Activated CD4-positive, CD25-positive, alpha-beta regulatory T cell treated with anti-CD3 and anti-CD28 coated beads, Interleukin-2, amount 50 U/mL, for 24 hours (primary cell): ENCODE measurements at regions not wholly inside any gene's neighbourhood (a gene's known extent, or its start where the extent isn't known, plus 50 kb on each side); places are given as distances from the start of the nearest gene placed in this dataset.
"Not testable (repeated sequence)": the region's sequence is repeated elsewhere in the genome, so short reads cannot be mapped to it uniquely, and the experiment has no call there.

Experiments used
- ATAC-seq, 2 donors: fragments of 150-1000 bp; cut with Tn5 transposase; one replicate each; pipeline ENCODE4 v1.10.0; 2021; ENCODE audit warnings: mild to moderate bottlenecking in 1 of 2, moderate library complexity in 1 of 2

DNA sequence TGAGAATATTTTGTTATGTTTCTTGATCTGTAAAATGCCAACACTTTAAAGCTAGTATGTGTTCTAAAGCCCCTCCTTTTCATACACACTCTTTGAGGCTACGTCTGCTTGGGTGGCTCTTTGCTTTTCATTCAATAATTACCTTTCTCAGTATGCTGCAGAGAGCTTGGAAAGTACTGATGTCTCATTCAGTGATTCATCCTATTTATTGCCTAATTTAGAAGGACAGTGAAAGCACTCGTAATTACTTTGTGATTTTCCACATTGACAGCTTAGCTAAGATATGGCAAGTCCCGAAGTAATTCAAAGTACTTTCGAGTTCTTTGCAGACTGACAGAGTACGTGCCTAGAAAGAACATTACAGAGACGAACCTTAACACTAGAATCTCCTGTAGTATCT lies 57.2 kb downstream of the BMP15 start:
- no peak for ATAC-seq

DNA sequence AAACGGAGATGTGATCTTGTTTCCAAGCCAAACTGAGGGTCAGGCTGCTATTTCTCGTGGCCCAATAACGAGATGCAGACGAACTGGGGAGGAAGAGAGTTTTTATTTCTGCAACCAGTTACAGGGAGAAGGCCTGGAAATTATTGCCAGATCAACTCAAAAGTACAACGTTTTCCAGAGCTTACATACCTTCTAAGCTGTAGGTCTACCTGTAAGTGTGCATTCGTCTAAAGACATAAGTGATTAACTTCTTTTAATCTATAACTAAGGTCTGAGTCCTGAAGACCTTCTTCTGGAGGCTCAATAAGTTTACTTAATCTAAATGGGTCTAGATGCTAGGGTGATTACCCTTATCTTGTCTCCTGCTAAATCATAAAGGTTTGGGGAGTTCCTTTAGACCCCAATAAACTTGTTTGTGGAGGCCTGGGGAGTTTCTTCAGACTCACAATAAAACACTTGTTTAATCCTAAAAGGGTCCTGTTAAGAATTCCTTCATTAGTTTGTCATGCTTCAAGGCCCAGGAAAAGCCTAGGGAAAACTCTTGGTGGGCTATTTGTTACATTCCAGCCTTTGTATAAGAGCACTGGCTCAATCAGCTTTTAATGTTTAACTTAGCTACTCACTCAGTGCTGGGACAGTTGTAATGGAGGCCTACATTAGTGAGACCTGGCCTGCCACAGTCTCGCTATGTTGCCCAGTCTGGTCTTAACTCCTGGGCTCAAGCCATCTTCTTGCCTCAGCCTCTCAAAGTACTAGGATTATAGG lies 58.5 kb downstream of the BMP15 start:
- ATAC-seq: not testable (repeated sequence)

DNA sequence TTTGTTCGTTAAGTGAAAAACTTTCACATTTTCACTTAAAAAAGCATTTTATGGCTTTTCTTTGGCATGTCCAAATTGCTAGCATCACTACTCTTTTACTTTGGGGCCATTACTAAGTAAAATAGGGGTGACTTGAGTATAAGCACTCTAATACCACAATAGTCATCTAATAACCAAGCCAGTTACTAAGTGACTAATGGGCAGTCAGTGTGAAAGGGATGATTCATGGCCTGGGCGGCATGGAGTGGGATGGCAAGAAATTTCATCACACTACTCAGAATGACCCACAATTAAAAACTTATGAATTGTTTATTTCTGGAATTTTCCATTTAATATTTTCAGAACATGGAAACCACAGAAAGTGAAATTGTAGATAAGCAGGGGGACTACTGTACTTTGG lies 60.9 kb downstream of the BMP15 start:
- peak in 1 of 2 donors; percentile 27 for ATAC-seq

DNA sequence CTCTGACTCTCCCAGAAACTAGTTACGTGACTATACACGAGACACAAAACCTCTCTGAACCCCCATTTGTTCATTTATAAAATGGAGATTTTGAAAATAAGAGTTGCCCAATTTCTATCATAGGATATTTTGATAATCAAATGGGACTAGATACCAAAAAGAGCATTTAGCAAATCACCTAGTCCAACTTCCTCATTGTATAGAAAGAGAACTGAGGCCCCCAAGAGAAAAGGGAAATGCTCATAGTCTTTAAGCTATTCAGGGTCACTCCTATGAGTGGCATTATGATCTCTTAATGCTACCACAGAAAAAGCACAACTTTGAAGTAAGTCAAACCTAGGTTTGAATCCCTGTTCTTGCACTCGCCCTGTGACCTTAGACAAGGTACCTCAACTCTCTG lies 62.7 kb downstream of the BMP15 start:
- ATAC-seq: no peak

DNA sequence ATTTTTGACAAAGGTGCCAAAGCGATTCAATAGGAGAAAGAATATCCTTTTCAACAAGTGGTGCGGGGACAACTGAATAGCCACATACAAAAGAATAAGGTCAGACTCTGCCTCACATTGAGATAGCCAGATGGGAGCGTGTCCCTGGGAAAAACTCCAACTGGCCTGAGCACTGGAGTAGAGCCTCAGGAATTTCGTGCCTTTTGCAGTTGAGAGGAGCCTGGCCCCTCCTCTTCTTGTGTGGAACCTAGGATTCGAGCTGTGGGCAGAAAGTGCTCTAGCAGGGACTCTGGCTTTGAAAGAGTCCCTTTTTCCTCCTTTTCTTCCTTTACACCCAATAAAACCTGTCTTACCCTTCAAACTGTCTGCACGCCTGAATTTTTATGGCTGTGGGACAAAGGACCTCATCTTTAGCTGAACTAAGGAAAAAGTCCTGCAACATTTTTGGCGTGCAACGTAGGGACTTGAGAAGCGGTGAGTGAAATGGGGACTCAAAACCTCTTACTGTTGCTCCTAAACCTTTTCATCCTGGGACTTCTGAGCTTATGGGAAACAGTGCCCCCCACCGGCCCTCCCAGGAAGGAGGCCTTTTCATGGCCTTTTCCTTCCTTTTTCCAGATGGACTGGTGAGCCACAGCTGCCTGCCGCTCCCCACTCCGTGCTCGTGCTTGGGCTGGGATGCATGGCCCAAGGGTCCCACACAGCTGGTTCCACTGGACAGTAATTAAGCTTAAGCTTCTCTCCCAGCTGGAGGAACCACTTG lies 68.6 kb downstream of the BMP15 start:
- no peak for ATAC-seq

DNA sequence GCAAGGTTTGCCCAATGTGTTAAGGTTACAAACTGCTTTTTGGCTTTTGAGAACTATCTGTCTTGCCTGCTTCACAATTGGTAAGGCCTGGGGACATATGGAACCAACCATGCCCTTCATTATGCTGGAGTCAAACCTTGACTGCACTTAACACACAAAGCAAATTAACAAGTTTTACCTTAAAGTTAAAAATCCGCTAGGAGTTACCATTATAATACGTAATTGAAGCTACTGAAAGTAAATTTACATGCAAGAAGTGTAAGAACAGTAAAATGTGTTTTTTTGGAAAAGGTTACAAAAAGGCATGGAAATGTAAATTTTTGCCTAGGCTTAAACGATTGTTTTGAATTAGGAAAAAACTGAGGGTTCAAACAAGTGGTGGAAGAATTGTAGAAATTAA lies 69.7 kb downstream of the BMP15 start:
- no peak for ATAC-seq

DNA sequence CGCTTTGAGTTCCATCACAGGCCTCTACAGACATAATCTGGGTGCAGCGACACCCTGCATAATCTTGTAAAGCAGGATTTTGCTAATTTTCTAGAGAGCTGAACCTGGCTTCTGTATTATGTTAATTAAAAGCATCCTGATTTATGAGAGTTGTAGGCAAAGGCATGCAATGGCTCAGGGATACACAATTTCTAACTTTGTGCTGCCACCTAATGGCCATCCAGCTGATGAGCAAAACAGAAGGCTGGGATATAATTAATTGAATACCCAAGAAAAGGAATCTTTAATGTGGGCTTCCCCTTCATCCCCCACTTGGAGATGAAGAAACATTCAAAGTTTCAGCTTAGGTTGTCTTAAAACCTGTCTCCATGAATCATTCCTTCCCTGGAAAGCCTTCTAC lies 78.1 kb downstream of the BMP15 start:
- ATAC-seq: no peak

DNA sequence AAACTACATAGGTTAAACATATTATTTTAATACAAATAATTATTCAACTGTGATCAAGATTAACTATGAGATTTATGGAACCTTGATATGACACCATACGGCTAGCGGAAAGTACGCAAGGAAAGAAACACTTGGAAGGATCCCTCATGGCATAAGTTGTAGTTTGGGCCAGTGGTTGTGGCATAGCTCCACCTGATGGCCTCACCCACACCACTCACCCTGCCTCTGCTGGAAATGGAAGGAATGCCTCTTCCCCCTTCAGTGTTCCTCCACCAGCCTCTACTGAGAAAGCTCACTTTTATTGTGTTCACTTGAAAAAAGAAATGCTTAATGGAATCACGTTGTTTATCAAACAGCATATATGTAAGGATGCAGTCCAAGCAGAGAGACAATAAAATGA lies 86.4 kb downstream of the BMP15 start:
- ATAC-seq: no peak

DNA sequence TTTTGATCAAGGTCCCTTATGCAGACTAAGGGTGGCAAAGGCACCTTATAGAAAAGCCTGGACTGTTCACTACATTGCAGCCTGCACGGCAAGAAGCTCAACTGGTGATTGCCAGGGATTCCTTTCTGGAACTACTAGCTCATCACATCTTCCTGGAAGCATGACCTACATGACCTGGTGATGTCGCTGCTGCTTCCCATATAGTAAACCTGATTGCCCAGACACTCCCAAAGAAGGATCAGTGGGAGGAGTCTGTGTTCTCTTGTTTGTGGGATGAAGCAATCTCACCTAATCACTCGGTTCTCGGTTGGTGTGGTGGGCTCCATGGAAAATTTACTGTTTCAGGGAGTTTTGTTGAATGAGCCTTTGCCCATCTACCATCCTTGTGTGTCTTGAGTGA lies 89.8 kb downstream of the BMP15 start:
- not testable (repeated sequence) for ATAC-seq

DNA sequence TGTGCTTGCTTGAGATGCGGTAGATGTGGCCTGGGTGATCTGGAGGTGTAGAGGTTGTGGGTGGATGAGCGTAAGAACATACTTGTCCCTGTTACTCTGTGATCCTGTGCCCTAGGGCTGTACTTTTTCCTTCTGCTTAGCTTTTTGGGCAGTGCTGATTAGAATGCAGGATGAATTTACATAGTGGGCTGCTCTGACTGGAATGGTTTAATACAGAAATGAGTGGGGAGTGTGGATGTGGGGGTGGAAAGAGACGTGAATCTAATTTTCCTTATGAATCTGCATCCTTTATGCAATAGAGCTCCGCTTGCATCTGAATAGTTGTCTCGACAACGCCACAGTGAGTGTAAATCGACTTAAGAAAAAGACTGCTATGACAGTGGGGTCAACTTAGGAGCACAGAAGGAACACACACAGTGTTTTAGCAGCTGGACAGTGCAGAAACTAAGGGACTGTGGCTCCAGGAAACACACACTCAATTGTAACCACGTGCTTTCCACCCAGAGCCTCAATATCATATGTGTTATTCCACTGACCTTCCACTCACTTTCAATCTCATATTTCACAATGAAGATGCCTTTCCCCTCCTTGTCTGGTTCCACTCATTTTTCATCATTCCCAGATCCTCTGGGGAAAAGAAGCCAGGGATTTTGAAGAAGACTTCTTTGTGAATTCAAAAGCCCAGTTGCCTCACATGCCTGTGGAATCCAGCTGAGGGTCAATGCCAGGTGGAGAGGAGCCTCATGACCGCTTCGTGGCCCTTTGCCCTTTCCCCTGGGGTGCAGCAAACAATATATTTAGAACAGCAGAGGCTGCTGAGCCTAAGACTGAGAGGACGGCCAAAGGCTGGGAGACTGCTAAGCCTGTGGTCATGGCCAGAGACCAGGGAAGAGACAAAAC lies 91.4 kb downstream of the BMP15 start:
- not testable (repeated sequence) for ATAC-seq

DNA sequence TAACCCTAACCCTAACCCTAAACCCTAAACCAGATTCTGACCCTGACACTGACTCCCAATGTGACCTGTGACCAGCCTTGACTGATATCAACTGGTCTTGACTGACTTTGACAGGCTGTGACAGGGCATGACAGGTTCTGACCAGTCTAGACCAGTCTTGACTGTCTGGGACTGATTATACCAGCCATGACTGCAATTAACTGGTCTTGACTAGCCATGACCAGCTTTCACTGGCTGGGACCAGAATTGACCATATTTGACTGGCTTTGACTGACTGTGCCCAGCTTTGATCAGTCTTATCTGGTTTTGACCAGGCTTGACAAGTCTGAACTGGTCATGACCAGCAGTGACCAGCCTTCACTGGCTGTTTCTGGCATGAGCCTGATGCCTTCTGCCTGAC lies 95.5 kb downstream of the BMP15 start:
- no peak for ATAC-seq

DNA sequence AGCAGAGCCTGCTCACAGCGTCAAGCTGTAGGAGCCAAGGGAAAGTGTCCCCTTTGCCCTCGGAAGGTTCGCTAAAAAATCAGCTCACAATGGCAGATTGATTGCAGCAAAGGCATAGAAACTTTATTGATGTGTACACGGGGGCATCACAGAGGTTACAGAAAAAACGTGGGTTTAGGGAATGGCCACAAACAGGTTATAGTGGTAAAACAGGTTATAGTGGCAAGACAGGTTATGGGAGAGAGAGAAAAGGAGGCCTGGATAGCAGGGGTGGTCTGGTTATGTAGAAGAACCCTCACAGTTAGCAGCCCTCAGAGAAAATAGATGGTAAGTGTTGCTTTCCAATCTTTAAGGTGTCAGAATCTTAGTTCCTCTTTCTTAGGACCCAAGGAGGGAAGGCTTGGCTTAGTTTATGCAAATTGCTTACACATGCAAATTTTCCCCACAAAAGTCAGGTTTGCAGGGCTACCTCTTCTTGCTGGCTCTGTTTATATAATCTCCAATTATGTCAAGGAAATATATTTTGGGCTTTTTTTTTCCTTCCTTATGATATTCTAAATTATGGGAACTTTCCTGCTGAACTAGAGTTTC lies 113.7 kb downstream of the BMP15 start:
- ATAC-seq: no peak

DNA sequence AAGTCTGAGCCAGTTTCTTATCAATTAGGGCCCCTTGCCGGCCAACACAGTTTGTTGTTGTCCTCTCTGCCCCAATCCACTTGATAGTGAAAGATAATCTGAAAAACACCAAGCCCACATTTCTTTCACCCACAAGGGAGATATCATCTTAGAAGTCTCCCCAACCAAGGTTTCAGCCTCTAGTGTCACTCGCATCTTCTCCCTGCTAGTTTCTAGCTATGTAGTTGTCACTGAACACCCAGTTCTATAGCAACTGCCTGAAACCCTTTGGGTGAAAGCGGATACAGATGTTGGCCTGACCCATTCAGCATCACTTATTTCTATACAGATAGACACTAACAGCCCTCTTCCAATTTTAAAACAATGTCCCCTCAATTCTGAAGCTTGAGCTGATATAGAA lies 116.3 kb downstream of the BMP15 start:
- ATAC-seq: no peak

DNA sequence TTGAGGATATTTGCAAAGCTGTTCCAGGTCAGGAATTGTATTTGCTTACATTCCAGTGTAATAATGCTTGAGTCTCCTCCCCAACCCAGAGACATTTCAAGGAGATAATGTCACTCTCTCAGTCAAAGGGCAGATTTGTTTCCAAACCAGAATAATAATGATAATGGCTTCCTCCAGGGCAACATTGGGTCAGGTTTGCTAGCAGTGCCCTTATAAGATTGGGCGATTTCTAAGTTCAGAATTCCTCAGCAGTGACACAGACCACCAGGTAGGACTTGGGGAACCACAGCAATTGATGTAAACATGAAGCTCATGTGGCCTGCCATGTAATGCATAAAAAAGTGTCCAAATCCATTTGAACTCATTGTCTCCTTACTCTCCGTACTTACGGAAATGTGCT lies 125.2 kb downstream of the BMP15 start:
- ATAC-seq: no peak

DNA sequence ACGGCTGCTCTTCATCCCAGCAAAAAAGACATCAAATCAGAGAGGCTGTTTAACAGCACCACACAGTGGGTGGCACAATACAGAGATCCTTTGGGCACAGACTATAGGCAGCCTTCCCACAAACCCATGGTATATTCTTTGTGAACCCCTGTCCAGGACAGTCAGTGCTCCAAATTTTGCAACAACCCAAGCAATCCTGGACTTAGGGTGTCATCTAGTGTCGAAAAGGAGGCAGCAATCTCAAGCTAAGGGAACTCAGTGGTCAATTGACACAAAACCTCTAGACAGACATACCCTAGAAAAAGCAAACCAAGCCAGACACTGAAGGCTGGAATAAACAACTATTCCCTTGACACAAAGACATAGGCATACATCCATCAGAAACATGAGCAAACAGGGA lies 137.4 kb downstream of the BMP15 start:
- no peak for ATAC-seq

DNA sequence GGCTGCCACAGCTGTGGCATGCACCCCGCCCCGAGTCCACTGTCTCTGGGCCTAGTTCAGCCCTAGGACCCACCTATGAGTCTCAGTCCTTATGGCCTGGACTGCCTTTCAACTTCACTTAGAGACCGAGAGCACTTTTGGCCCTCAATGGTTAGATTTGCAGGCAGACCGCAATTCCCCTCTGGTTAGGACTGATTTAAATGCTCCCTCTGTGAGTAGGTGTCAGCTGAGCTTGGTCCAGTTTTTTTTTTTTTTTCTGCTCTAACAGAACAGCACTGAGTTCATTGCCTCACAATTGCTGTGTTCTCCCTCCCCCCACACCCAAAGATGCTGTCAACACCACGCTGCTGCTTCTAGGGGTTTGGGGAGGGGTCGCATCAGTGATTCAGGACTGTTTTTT lies 143.2 kb downstream of the BMP15 start:
- ATAC-seq: no peak

DNA sequence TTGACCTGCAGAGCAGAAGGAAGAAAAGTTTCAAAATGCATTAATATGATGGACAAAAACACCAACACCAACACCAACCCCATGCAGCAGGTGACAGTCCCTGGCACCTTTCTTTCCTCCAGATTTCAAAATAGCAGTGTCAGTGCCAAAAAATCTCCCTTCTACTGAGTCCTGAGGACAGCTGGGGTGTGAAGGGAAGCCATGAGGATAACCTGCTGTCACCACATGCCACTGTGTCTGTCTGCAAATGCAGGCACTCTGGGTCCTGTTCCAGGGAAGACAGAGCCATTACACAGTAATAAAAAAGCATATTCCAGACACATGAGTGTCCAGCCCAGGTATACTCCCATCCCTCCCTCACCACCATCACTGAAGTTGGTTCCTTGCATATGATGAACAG lies 187.5 kb downstream of the BMP15 start:
- ATAC-seq: no peak

DNA sequence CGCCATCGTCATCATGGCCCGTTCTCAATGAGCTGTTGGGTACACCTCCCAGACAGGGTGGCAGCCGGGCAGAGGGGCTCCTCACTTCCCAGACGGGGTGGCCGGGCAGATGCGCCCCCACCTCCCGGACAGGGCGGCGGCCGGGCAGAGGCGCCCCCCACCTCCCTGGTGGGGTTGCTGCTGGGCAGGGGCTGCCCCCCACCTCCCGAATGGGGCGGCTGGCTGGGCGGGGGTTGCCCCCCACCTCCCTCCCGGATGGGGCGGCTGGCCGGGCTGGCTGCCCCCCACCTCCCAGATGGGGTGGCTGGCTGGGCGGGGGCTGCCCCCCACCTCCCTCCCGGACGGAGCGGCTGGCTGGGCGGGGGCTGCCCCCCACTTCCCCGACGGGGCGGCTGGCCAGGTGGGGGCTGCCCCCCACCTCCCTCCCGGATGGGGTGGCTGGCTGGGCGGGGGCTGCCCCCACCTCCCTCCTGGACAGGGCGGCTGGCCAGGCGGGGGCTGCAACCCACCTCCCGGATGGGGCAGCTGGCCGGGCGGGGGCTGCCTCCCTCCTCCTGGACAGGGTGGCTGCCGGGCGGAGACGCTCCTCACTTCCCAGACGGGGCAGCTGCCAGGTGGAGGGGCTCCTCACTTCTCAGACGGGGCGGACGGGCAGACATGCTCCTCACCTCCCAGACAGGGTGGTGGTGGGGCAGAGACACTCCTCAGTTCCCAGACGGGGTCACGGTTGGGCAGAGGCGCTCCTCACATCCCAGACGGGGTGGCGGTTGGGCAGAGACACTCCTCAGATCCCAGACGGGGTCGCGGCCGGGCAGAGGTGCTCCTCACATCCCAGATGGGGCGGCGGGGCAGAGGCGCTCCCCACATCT lies 208.8 kb downstream of the BMP15 start:
- ATAC-seq: not testable (repeated sequence)

DNA sequence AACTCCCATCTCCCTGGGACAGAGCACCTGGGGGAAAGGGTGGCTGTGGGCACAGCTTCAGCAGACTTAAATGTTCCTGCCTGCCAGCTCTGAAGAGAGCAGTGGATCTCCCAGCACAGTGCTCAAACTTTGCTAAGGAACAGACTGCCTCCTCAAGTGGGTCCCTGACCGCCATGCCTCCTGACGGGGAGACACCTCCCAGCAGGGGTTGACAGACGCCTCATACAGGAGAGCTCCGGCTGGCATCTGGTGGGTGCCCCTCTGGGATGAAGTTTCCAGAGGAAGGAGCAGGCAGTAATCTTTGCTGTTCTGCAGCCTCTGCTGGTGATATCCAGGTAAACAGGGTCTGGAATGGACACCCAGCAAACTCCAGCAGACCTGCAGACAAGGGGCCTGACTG lies 206.9 kb upstream of the NUDT10 start:
- ATAC-seq: not testable (repeated sequence)

DNA sequence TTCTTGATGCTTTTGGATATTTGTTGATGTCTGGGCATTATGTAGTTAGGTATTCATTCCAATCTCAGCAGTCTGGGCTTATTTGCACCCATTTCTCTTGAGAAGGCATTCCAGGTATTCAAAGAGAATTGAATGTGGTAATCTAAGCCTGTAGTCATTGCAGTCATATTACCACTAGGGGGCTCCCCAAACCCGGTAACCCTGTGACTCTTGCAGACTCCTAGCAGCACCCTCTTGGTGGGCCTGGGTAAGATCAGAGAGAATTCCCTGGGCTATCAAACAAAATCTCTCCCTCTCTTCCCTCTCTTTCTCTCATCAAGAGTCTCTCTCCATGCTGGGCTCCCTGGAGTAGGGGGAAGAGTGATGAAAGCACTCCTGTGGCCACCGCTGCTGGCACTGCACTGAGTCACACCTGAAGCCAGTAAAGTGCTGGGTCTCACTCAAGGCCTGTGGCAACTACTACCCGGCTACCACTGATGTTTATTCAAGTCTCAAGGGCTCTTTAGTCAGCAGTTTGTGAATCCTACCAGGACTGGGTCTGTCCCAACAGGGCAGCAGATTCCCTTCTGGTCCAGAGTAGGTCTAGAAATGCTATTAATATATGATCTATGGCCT lies 187.7 kb upstream of the NUDT10 start:
- ATAC-seq: no peak

DNA sequence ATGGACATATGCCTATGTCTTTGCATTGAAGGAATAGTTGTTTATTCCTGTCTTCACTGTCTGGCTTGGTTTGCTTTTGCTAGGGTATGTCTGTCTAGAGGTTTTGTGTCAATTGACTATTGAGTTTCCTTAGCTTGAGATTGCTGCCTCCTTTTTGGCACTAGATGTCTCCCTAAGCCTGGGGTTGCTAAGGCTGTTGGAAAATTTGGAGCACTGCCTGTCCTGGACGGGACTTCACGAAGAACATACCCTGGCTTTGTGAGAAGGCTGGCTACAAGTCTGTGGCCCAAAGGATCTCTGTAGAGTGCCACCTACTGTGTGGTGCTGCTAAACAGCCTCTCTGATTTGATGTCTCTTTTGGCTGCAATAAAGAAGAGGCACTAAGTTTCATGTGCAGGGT lies 183.8 kb upstream of the NUDT10 start:
- no peak for ATAC-seq

DNA sequence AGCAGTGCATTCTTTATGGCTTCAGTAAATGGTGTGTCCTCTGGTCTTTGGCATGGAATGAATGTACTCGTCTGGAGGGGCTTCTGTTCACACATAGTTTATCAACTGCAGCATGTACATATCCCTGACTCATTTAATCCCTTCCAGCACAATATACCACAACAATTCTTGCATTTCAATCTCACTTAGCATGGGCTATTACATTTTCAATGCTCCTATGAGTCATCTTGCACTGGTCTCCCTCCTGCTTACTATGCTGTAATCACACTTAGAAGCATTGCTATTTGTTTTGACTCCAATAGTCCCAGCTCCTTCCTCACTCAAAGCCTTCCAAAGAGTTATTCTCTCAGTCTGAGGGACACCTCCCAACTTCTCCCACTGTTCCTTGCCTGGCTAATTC lies 180.9 kb upstream of the NUDT10 start:
- ATAC-seq: no peak
